ENCODE measurements at regions not wholly inside any gene's neighbourhood (a gene's known extent, or its start where the extent isn't known, plus 50 kb on each side); places are given as distances from the start of the nearest gene placed in this dataset.

- Mint-ChIP-seq H3K4me1 (ENCODE audit: low read depth) (no peaks in the 10 kb centered on the region), H3K36me3 (ENCODE audit: low read depth) (no peaks in the 10 kb centered on the region), H3K27me3 (no peaks in the 10 kb centered on the region), H3K27ac (no peak overlapping the region), H3K9me3 (no peaks in the 10 kb centered on the region), H3K4me3 (no peak overlapping the region)
- no peak for ATAC-seq
- DNase-seq: no peak
- intact Hi-C loops (cut with micrococcal nuclease): no loop called here
- POLR2A ChIA-PET: no interaction called here
- CTCF ChIA-PET: interaction anchor here (1.2 kb wide), 1 partner anchor 10 kb away, joined by 3 read pairs; no protein-coding TSS in a partner anchor
- TF ChIP-seq CTCF (IDR thresholded peaks at IDR 0.05): no peak
Observed at GRCh38 chr10:71143170-71143569, 69.2 kb upstream of the UNC5B start.

- TF ChIP-seq CTCF (IDR thresholded peaks at IDR 0.05): no peak
- no peak overlapping the region for H3K27ac Mint-ChIP-seq
- no peaks in the 10 kb centered on the region for H3K4me1 Mint-ChIP-seq (ENCODE audit: low read depth)
- no peaks in the 10 kb centered on the region for H3K27me3 Mint-ChIP-seq
- ATAC-seq (no peak), DNase-seq (no peak)
- no peaks in the 10 kb centered on the region for H3K9me3 Mint-ChIP-seq
- no peak overlapping the region for H3K4me3 Mint-ChIP-seq
- intact Hi-C loops (cut with micrococcal nuclease): no loop called here
- POLR2A ChIA-PET: no interaction called here
- no peaks in the 10 kb centered on the region for H3K36me3 Mint-ChIP-seq (ENCODE audit: low read depth)
- CTCF ChIA-PET: no interaction called here
Observed at GRCh38 chr10:71143610-71144009, 68.8 kb upstream of the UNC5B start.

- TF ChIP-seq CTCF (IDR thresholded peaks at IDR 0.05): no peak
- Mint-ChIP-seq H3K9me3 (no peaks in the 10 kb centered on the region), H3K36me3 (ENCODE audit: low read depth) (no peaks in the 10 kb centered on the region), H3K27ac (no peak overlapping the region), H3K4me3 (no peak overlapping the region), H3K27me3 (no peaks in the 10 kb centered on the region), H3K4me1 (ENCODE audit: low read depth) (no peaks in the 10 kb centered on the region)
- DNase-seq (no peak), ATAC-seq (no peak)
- intact Hi-C loops (cut with micrococcal nuclease): no loop called here
- ChIA-PET POLR2A (no interaction called here), CTCF (no interaction called here)
Observed at GRCh38 chr10:71144824-71145223, 67.5 kb upstream of the UNC5B start.

- intact Hi-C loops (cut with micrococcal nuclease): no loop called here
- Mint-ChIP-seq H3K9me3 (no peaks in the 10 kb centered on the region), H3K36me3 (ENCODE audit: low read depth) (no peaks in the 10 kb centered on the region), H3K27me3 (no peaks in the 10 kb centered on the region), H3K4me1 (ENCODE audit: low read depth) (no peaks in the 10 kb centered on the region), H3K27ac (no peak overlapping the region), H3K4me3 (no peak overlapping the region)
- no peak for TF ChIP-seq CTCF (IDR thresholded peaks at IDR 0.05)
- ChIA-PET CTCF (no interaction called here), POLR2A (no interaction called here)
- DNase-seq (no peak), ATAC-seq (no peak)
Observed at GRCh38 chr10:71145352-71145945, 66.9 kb upstream of the UNC5B start.

DNA sequence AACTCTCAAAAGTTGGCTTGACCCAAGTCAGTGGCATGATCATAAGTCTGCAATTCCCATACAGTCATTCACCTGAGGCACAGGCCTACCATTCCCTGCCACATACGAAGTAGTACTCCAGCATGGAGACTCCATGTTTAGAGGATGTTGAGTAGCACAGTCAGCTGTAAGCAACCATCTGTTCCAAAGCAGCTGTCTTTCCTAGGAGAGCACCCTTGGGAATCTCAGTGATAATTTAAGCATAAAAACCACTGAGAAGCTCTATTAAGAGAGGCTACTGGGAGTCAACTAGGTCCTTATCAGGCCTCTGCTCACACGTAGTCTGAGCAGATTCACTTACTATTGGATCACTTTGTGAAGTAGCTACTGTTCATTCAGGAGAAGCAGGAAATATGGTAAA is 61.6 kb upstream of the UNC5B start:
- intact Hi-C loops (cut with micrococcal nuclease): no loop called here
- ChIA-PET CTCF (interaction anchor here (1.7 kb wide), 1 partner anchor 21 kb away, joined by 5 read pairs; no protein-coding TSS in a partner anchor), POLR2A (interaction anchor here (1.1 kb wide), 1 partner anchor 25 kb away, joined by 3 read pairs; no protein-coding TSS in a partner anchor)
- Mint-ChIP-seq H3K4me1 (ENCODE audit: low read depth) (no peaks in the 10 kb centered on the region), H3K27me3 (no peaks in the 10 kb centered on the region), H3K27ac (no peak overlapping the region), H3K36me3 (ENCODE audit: low read depth) (no peaks in the 10 kb centered on the region), H3K9me3 (no peaks in the 10 kb centered on the region), H3K4me3 (no peak overlapping the region)
- ATAC-seq (no peak), DNase-seq (no peak)
- TF ChIP-seq CTCF (IDR thresholded peaks at IDR 0.05): no peak
